ENCODE measurements at regions not wholly inside any gene's neighbourhood (a gene's known extent, or its start where the extent isn't known, plus 50 kb on each side); places are given as distances from the start of the nearest gene placed in this dataset.
"Not testable (repeated sequence)": the region's sequence is repeated elsewhere in the genome, so short reads cannot be mapped to it uniquely, and the experiment has no call there.

- H3K79me1 ChIP-seq (ENCODE audit: low read depth, low read length); H2BK15ac ChIP-seq (ENCODE audit: low read length); FAIRE-seq; H4K91ac ChIP-seq (replicated peaks; ENCODE audit: insufficient read length, low read length); H3K27ac ChIP-seq (ENCODE audit: low read depth, low read length); H4K5ac ChIP-seq (ENCODE audit: insufficient read length, low read depth, low read length); H3K36me3 ChIP-seq (ENCODE audit: control insufficient read depth in 2 of 4, insufficient read depth in 4 of 4, low read length in 3 of 4); H3K23ac ChIP-seq (ENCODE audit: insufficient read length); H2AFZ ChIP-seq (ENCODE audit: low read length); H2AK5ac ChIP-seq (ENCODE audit: low read depth, low read length); H2BK20ac ChIP-seq (ENCODE audit: low read length); H3K79me2 ChIP-seq (ENCODE audit: control insufficient read depth in 1 of 2, insufficient read depth in 2 of 2, low read length in 2 of 2); H3K9me3 ChIP-seq (ENCODE audit: insufficient read depth in 2 of 2, low read depth in 1 of 2, low read length in 1 of 2); POLR2A ChIA-PET (ENCODE audit: partially characterized antibody); H3K27me3 ChIP-seq (replicated peaks in 1 of 4; ENCODE audit: control insufficient read depth in 3 of 4, extremely low read depth in 1 of 4, insufficient read depth in 3 of 4, low read length in 3 of 4); H3K23me2 ChIP-seq (ENCODE audit: low read depth, low read length); H2BK12ac ChIP-seq (ENCODE audit: low read depth, low read length); H3K4me2 ChIP-seq (ENCODE audit: insufficient read depth in 1 of 2, low read depth in 2 of 2, low read length in 2 of 2); DNase-seq (ENCODE audit: low read depth in 1 of 2, low spot score in 2 of 2); H3K4ac ChIP-seq (replicated peaks; ENCODE audit: insufficient read length, low read depth, low read length); H3K56ac ChIP-seq (replicated peaks; ENCODE audit: insufficient read length, low read depth, low read length); H3K9ac ChIP-seq (replicated peaks in 1 of 4; ENCODE audit: extremely low read depth in 1 of 4, low read depth in 3 of 4, low read length in 3 of 4); H3K4me1 ChIP-seq (replicated peaks in 1 of 4; ENCODE audit: control insufficient read depth in 3 of 4, insufficient read depth in 4 of 4, low read length in 3 of 4); H3K18ac ChIP-seq (ENCODE audit: extremely low read depth, low read length); H2BK5ac ChIP-seq (ENCODE audit: low read depth, low read length); H2BK120ac ChIP-seq (replicated peaks; ENCODE audit: low read depth, low read length); H3K4me3 ChIP-seq (ENCODE audit: extremely low read depth in 1 of 4, insufficient read depth in 2 of 4, low read depth in 3 of 4, low read length in 4 of 4); H4K8ac ChIP-seq (ENCODE audit: extremely low read depth, insufficient read depth, low read length); H3K14ac ChIP-seq (ENCODE audit: insufficient read length); H4K20me1 ChIP-seq (replicated peaks in 1 of 2; ENCODE audit: control insufficient read depth in 1 of 2, insufficient read depth in 2 of 2, low read length in 2 of 2): not testable (repeated sequence)
- CTCF ChIA-PET (ENCODE audit: partially characterized antibody) = interaction anchor here (0.6 kb wide), 1 partner anchor 80 kb away, joined by 3 read pairs; no protein-coding TSS in a partner anchor
- 93% methylated on average over 3 of the region's 3 CpGs; no CpG with 5 or more reads in 1 of the 2 experiments for WGBS, 2 experiments (ENCODE audit: extremely low coverage in 1 of 2, insufficient coverage in 1 of 2, insufficient read length in 1 of 2, insufficient replicate concordance in 2 of 2, low coverage in 1 of 2, low lambda C conversion rate in 2 of 2, missing lambda C conversion rate in 1 of 2)
Observed at GRCh38 chr12:9412459-9412858, 195.3 kb downstream of the KLRB1 start.

GRCh38 chr12:9411616-9412268 is 196.0 kb downstream of the KLRB1 start:
- POLR2A ChIA-PET (ENCODE audit: partially characterized antibody); H3K4me3 ChIP-seq (ENCODE audit: extremely low read depth in 1 of 4, insufficient read depth in 2 of 4, low read depth in 3 of 4, low read length in 4 of 4); H3K4me2 ChIP-seq (ENCODE audit: insufficient read depth in 1 of 2, low read depth in 2 of 2, low read length in 2 of 2); H2BK120ac ChIP-seq (replicated peaks; ENCODE audit: low read depth, low read length); H4K91ac ChIP-seq (replicated peaks; ENCODE audit: insufficient read length, low read length); DNase-seq (ENCODE audit: low read depth in 1 of 2, low spot score in 2 of 2); H3K36me3 ChIP-seq (ENCODE audit: control insufficient read depth in 2 of 4, insufficient read depth in 4 of 4, low read length in 3 of 4); H2BK20ac ChIP-seq (ENCODE audit: low read length); H3K56ac ChIP-seq (replicated peaks; ENCODE audit: insufficient read length, low read depth, low read length); H2BK15ac ChIP-seq (ENCODE audit: low read length); H3K27me3 ChIP-seq (replicated peaks in 1 of 4; ENCODE audit: control insufficient read depth in 3 of 4, extremely low read depth in 1 of 4, insufficient read depth in 3 of 4, low read length in 3 of 4); H2AFZ ChIP-seq (ENCODE audit: low read length); H4K8ac ChIP-seq (ENCODE audit: extremely low read depth, insufficient read depth, low read length); H3K4ac ChIP-seq (replicated peaks; ENCODE audit: insufficient read length, low read depth, low read length); H2BK5ac ChIP-seq (ENCODE audit: low read depth, low read length); H3K9me3 ChIP-seq (ENCODE audit: insufficient read depth in 2 of 2, low read depth in 1 of 2, low read length in 1 of 2); H2AK5ac ChIP-seq (ENCODE audit: low read depth, low read length); H3K23ac ChIP-seq (ENCODE audit: insufficient read length); H3K18ac ChIP-seq (ENCODE audit: extremely low read depth, low read length); H3K14ac ChIP-seq (ENCODE audit: insufficient read length); H3K4me1 ChIP-seq (replicated peaks in 1 of 4; ENCODE audit: control insufficient read depth in 3 of 4, insufficient read depth in 4 of 4, low read length in 3 of 4); H3K9ac ChIP-seq (replicated peaks in 1 of 4; ENCODE audit: extremely low read depth in 1 of 4, low read depth in 3 of 4, low read length in 3 of 4); H3K79me2 ChIP-seq (ENCODE audit: control insufficient read depth in 1 of 2, insufficient read depth in 2 of 2, low read length in 2 of 2); H4K20me1 ChIP-seq (replicated peaks in 1 of 2; ENCODE audit: control insufficient read depth in 1 of 2, insufficient read depth in 2 of 2, low read length in 2 of 2); H3K27ac ChIP-seq (ENCODE audit: low read depth, low read length); H3K23me2 ChIP-seq (ENCODE audit: low read depth, low read length); H3K79me1 ChIP-seq (ENCODE audit: low read depth, low read length); H2BK12ac ChIP-seq (ENCODE audit: low read depth, low read length); FAIRE-seq; H4K5ac ChIP-seq (ENCODE audit: insufficient read length, low read depth, low read length): not testable (repeated sequence)
- WGBS, 2 experiments (ENCODE audit: extremely low coverage in 1 of 2, insufficient coverage in 1 of 2, insufficient read length in 1 of 2, insufficient replicate concordance in 2 of 2, low coverage in 1 of 2, low lambda C conversion rate in 2 of 2, missing lambda C conversion rate in 1 of 2) = 83% methylated on average over 7 of the region's 7 CpGs; no CpG with 5 or more reads in 1 of the 2 experiments
- CTCF ChIA-PET (ENCODE audit: partially characterized antibody) = interaction anchor here (0.6 kb wide), 1 partner anchor 80 kb away, joined by 3 read pairs; no protein-coding TSS in a partner anchor
